Glomerular endothelial cell (primary cell): ENCODE measurements at regions not wholly inside any gene's neighbourhood (a gene's known extent, or its start where the extent isn't known, plus 50 kb on each side); places are given as distances from the start of the nearest gene placed in this dataset.
"Not testable (repeated sequence)": the region's sequence is repeated elsewhere in the genome, so short reads cannot be mapped to it uniquely, and the experiment has no call there.

Experiments
- DNase-seq: peaks from one replicate; pipeline ENCODE4 v3.0.0-alpha.2; 2011; ENCODE audit warnings: low read depth, low spot score; ENCODE audit errors: extremely low read depth

GRCh38 chr22:25504017-25504416, 60.5 kb upstream of the GRK3 start:
- DNase-seq = not testable (repeated sequence)

DNA sequence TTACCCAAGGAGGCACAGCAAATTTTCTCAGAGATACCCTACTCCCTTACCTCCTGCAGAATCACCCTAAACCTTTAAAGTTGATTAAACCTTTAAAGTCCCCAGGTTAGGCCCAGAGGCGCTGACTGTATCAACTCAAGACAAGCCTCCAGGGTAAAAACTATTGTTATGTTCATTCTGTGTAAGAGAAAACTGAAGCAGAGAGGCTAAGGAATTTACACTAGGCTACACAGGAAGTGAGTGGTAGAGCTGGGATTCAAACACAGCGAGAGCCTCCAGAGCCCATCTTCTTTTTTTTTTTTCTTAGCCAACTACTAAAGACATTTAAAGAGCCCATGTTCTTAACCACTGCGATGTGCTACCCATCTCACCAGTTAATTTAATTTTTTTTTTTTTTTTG, 56.3 kb upstream of the GRK3 start:
- no peak for DNase-seq

DNA sequence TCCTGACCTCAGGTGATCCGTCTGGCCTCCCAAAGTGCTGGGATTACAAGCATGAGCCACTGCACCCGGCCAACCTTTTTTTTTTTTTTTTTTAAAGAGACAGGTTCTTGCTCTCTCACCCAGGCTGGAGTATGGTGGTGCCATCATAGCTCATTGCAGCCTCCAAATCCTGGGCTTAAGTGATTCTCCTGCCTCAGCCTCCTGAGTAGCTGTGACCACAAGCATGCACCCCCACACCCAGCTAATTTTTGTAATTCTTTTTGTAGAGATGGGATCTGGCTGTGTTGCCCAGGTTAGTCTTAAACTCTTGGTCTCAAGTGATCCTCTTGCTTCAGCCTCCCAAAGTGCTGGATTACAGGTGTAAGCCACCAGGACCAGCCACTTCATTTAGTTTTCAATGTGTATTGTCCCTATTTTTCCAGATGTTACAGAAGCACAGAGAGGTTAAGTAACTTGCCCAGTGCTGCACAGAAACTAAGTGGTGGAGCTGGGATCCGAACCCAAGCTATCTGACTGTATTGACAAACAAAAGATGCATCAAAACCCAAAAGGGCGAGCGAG, 55.6 kb upstream of the GRK3 start:
- DNase-seq = no peak

DNA sequence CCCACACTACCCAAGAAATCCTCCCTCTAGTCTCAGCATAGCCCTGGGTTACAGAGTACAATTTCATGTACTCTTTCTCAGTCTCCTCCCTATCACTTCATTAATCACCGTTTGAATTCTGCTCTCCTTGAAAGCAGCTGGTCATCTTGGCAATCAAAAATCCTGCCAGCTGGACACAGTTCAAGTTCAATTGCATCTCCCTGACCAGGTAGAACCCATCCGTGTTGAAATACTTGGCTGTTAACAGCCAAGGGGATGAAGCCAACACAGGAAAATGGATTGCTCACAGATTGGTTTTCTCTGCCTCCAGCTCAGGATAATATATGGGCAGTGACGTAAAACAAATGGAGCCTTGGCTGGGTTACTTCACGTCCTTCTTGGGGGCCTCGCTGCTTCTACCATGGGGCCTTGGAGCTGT, 55.1 kb upstream of the GRK3 start:
- DNase-seq = no peak

DNA sequence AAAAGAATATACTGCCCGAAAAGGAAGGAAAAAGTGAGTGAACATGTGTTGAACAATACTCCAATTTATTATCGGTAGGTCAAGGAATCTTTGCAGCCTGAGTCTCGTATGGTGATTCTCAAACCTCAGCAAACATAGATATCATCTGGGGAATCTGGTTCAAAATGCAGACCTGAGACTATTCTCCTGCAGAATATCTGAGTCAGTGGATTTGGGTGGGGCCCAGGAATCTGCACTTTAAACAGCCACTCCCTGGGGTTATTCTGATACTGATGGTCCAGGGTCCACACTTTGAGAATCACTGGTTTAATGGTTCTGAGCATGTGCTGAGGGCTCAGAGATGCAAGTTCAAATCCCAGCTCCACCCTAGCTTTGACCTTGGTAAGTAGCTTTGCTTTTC, 53.6 kb upstream of the GRK3 start:
- DNase-seq = no peak

DNA sequence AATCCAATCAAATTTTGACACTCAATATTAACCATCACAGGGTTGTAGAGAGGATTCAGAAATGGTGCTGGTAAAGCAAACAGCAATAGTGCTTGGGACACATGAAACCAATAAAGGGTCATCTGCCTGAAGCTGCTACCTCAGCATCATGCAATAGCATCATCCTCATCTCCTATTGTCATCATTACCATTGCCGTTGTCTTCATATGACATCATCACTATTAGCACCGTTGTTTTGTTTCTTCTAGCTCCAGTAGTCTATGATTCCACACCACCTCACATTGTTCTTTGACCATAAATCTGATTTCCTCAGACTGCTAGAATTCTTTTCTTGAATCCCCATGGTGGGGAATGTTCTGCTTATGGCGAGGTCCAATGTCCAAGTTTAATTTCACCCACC, 52.8 kb upstream of the GRK3 start:
- no peak for DNase-seq

DNA sequence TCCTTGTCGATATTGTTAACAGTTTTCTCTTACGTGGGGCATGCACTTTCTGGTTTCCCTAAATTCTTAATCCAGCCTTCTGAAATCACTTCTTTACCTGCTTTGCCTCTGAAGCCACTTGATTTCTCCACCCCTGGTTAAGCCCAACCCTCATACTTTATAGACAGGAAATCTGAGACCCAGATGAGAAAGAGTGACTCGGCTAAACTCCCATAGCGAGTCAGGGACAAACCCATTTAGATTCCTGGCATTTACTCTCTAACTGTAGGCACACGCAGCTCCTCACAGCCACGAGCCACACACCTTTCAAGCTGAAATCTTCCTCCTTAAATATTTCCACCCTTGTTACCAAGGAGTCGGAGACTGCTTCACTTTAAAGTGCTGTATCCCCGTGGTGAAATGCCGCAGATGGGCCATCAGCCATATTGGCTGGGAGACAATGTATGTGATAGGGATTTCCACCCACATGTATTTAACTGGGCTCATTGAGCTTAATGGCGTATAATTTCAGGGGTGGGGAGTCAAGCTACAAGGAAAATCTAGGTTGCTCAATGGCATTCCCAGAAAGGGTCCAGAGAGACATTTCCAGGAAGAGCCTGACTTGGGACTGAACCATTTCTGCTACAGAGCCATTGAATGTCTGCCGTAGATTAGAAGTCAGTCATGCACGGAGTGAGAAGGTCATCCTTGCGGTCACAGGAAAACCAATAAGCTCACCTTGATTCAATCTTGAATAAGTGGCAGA, 49.9 kb upstream of the GRK3 start:
- DNase-seq = no peak
